ENCODE measurements at regions not wholly inside any gene's neighbourhood (a gene's known extent, or its start where the extent isn't known, plus 50 kb on each side); places are given as distances from the start of the nearest gene placed in this dataset.

- TF ChIP-seq ARID3A (IDR thresholded peaks at IDR 0.05; ENCODE audit: borderline replicate concordance, low read depth, low read length) (no peak), PHF8 (IDR thresholded peaks at IDR 0.05; ENCODE audit: borderline replicate concordance, low read length) (no peak), POLR2G (IDR thresholded peaks at IDR 0.05; ENCODE audit: low read depth, low read length) (no peak), ELF4 (CRISPR knock-in tag; IDR thresholded peaks at IDR 0.05) (no peak), SIRT6 (IDR thresholded peaks at IDR 0.05; ENCODE audit: low read depth, low read length) (no peak), GABPB2 (CRISPR knock-in tag; conservative IDR thresholded peaks at IDR 0.05) (no peak), TBP (optimal IDR thresholded peaks at IDR 0.05; ENCODE audit: low read depth, low read length) (no peak), MAZ (CRISPR knock-in tag; conservative IDR thresholded peaks at IDR 0.05 in 1 of 2, IDR thresholded peaks at IDR 0.05 in 1 of 2) (no peak), ZNF449 (CRISPR knock-in tag; IDR thresholded peaks at IDR 0.05) (no peak), MEF2D (tag; conservative IDR thresholded peaks at IDR 0.05; ENCODE audit: low read depth) (no peak), PHF20 (IDR thresholded peaks at IDR 0.05; ENCODE audit: partially characterized antibody) (no peak)
Measured at GRCh38 chr12:77239617-77240016, 174.2 kb upstream of the E2F7 start (continued).
